ENCODE measurements at regions not wholly inside any gene's neighbourhood (a gene's known extent, or its start where the extent isn't known, plus 50 kb on each side); places are given as distances from the start of the nearest gene placed in this dataset.

GRCh38 chr13:40146611-40147117 is 491.2 kb downstream of the COG6 start:
- DNase-seq (ENCODE audit: low read depth) = no peak

GRCh38 chr13:40148101-40148500 is 492.6 kb downstream of the COG6 start:
- no peak for DNase-seq (ENCODE audit: low read depth)

- DNase-seq (ENCODE audit: low read depth) = no peak
Observed at GRCh38 chr13:40148742-40149141, 493.3 kb downstream of the COG6 start.

- no peak for DNase-seq (ENCODE audit: low read depth)
Observed at GRCh38 chr13:40149611-40150274, 494.3 kb downstream of the COG6 start.

- DNase-seq (ENCODE audit: low read depth) = no peak
Observed at GRCh38 chr13:40151673-40152072, 496.2 kb downstream of the COG6 start.

GRCh38 chr13:40152145-40152544 is 496.7 kb downstream of the COG6 start:
- no peak for DNase-seq (ENCODE audit: low read depth)

GRCh38 chr13:40152922-40153321 is 497.5 kb downstream of the COG6 start:
- no peak for DNase-seq (ENCODE audit: low read depth)

GRCh38 chr13:40153516-40153915 is 498.1 kb downstream of the COG6 start:
- no peak for DNase-seq (ENCODE audit: low read depth)

- no peak for DNase-seq (ENCODE audit: low read depth)
Observed at GRCh38 chr13:40155201-40155600, 499.7 kb downstream of the COG6 start.

- no peak for DNase-seq (ENCODE audit: low read depth)
Observed at GRCh38 chr13:40158218-40158617, 502.8 kb downstream of the COG6 start.

GRCh38 chr13:40158757-40159156 is 503.3 kb downstream of the COG6 start:
- no peak for DNase-seq (ENCODE audit: low read depth)

GRCh38 chr13:40159736-40160135 is 504.3 kb downstream of the COG6 start:
- no peak for DNase-seq (ENCODE audit: low read depth)

GRCh38 chr13:40160618-40161350 is 505.3 kb downstream of the COG6 start:
- DNase-seq (ENCODE audit: low read depth) = no peak

GRCh38 chr13:40161351-40161810 is 505.1 kb downstream of the FOXO1 start:
- no peak for DNase-seq (ENCODE audit: low read depth)

GRCh38 chr13:40161931-40162330 is 504.5 kb downstream of the FOXO1 start:
- DNase-seq (ENCODE audit: low read depth) = no peak

GRCh38 chr13:40163066-40164000 is 503.1 kb downstream of the FOXO1 start:
- DNase-seq (ENCODE audit: low read depth) = no peak

- no peak for DNase-seq (ENCODE audit: low read depth)
Observed at GRCh38 chr13:40164133-40164532, 502.3 kb downstream of the FOXO1 start.

- no peak for DNase-seq (ENCODE audit: low read depth)
Observed at GRCh38 chr13:40165316-40165932, 501.0 kb downstream of the FOXO1 start.

GRCh38 chr13:40167327-40167726 is 499.1 kb downstream of the FOXO1 start:
- no peak for DNase-seq (ENCODE audit: low read depth)

- no peak for DNase-seq (ENCODE audit: low read depth)
Observed at GRCh38 chr13:40168425-40169166, 497.8 kb downstream of the FOXO1 start.

GRCh38 chr13:40169476-40169875 is 497.0 kb downstream of the FOXO1 start:
- no peak for DNase-seq (ENCODE audit: low read depth)
